GM21717 (cell line): ENCODE measurements at regions not wholly inside any gene's neighbourhood (a gene's known extent, or its start where the extent isn't known, plus 50 kb on each side); places are given as distances from the start of the nearest gene placed in this dataset.
"Not testable (repeated sequence)": the region's sequence is repeated elsewhere in the genome, so short reads cannot be mapped to it uniquely, and the experiment has no call there.

Experiments
- ATAC-seq: cut with Tn5 transposase; IDR thresholded peaks from one replicate; pipeline ENCODE4 v1.9.1; 2021; ENCODE audit warnings: mild to moderate bottlenecking, moderate library complexity; ENCODE audit not compliant: unreplicated experiment

DNA sequence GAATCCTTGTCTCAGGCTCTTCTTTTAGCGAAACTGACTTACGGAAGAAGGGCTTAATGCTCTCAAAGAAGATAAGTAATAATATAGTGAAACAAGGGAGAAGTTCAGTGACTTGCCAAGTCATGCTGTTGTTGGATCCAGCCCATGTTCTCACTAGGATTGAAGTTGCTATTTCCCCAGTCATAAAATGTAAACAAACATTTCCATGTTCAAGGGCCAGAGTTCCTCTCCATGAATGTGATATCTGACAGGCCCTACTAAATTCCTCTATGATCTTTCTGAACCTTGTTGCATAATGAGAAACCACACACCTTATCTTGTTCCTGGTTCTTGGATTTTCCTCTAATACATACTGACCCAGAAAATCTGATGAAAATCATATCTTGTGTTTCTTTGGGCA is 876.5 kb upstream of the B3GALT2 start:
- ATAC-seq: no peak

GRCh38 chr1:194062526-194062925 is 876.1 kb upstream of the B3GALT2 start:
- ATAC-seq: no peak

DNA sequence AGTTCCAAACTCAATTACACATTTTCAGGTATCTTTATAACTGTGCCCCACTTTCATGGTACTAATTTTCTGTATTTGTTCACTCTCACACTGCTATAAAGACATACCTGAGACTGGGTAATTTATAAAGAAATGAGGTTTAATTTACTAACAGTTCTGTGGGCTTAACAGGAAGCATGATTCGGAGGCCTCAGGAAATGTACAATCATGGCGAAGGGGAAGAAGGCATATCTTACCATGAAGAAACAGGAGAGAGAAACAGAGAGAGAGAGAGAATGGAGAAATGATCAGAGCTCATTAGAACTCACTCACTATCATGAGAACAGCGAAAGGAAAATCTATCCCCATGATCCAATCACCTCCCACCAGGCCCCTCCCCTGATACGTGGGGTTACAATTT is 874.1 kb upstream of the B3GALT2 start:
- no peak for ATAC-seq

GRCh38 chr1:194058268-194058667 is 871.9 kb upstream of the B3GALT2 start:
- not testable (repeated sequence) for ATAC-seq

DNA sequence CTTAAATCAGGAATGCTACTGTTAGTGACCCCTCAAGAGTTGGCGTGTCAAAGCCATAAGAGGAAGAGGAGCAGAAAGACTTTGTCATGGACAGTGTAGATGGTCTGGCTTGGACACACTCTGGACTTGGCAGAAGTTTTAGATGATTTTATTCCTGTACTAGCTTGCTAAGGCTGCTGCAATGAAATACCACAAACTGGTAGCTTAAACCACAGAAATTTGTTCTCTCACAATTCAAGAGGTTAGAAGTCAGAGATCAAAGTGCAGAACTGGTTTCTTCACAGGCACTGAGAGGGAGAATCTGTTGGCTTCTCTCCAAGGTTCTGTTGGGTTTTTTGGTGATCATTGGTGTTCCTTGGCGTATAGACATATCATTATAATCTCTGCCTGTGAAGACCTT is 869.8 kb upstream of the B3GALT2 start:
- ATAC-seq: no peak

DNA sequence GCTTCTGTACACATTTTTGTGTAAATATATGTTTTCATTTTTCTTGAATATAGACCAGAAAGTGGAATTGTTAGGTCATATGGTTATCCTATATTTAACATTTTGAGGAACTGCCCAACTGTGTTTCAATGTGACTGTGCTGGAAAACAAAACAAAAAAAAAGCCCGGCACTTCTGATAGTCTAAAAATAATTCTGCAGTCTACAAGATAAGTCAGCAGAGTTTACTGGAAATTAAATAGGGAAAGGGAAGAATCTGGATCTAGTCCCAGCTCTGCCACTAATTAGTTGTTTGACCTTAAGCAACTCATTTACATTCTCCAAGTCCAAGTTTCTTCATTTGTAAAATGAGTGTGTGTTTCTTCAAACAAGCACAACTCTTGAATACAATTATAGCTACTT is 869.1 kb upstream of the B3GALT2 start:
- ATAC-seq: no peak

DNA sequence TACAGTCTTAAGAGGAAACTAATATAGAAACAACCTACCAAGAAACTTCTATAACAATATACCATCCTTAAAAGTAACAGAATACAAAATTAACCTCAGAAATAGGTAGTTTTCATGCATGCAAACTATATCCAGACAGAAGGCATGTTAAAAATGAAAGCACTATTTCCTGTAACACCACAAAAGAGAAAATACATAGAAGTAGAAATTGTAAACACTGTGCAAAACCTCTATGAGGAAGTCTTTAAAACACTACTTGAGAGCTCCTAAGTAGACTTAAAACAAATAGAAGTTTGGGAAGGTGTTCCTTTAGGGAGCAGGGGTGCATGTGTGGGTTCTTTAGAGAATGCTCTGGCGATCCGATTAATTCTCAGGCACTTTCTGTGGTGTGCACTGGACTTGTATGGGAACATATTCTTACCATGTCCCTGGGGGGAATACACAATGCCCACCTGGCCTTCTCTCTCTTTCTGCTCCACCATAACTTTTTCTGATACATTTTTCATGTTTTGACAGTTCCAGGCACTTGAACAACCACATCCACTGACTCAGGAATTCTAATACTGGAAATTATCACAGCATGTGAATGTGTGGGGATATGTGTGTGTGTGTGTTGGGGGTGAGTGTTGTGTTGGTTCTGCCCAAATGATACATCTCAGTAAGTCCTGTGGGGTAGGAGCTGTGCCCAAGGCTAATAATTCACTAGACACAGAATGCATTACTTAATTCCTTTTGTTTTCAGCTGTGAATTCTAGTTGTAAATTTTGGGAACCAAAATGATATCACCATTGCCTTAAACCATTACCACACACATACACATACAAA is 866.3 kb upstream of the B3GALT2 start:
- ATAC-seq: peak; percentile 67

DNA sequence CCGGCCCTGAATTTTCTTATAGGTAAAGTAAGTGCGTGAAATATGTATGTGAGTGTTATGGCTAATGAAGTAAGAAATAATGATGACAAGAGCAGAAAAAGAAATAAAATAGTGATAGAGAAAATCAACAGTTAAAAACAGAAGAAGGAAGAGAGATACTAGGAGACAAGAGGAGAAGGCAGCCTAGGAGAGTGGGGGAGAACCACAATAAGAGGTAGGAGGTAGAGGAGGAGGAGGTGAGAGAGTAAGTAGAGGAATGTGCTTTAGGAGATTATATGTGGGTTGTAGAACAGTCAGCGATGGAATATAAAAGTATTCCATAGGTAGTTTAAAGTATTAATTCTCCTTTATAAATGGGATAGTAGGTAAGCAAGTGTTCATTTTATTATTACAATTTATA is 861.5 kb upstream of the B3GALT2 start:
- ATAC-seq: no peak

DNA sequence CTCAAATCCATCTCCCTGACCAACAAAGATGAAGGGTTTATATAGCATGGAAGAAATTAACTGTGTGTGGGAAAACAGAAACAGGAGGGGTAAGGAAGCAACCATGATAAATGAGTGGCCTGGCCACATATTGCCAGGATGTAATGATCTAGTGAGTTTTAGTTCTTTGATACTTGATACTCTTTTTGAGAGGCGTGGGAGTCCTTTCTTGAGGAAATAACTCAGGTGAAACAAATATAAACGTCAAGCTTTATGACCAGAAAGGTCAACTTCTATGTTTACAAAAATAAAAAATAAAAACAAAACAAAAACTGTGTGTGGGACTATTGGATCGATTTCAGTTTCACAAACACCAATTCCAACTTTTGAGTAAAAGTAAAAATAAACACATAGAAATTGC is 860.8 kb upstream of the B3GALT2 start:
- no peak for ATAC-seq

GRCh38 chr1:194045416-194045815 is 859.0 kb upstream of the B3GALT2 start:
- no peak for ATAC-seq

DNA sequence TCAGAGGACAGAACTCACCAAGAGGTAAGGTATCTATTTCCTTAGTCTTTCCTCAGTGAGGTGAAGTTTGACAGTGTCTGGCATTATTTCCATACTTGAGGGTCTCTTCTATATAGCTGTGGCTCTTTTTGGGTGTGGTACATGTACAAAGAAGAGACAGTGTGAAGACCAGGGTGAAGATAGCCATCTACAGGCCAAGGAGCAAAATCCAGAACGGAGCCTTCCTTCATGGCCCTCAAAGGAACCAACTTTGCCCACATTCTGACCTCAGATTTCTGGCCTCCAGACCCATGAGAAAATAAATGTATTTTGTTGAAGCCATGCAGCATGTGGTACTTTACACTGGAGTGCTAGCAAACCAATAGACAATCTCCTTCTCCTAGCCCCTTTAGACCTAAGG is 858.5 kb upstream of the B3GALT2 start:
- ATAC-seq: no peak

- no peak for ATAC-seq
Measured at GRCh38 chr1:194043984-194044755, 857.8 kb upstream of the B3GALT2 start.

DNA sequence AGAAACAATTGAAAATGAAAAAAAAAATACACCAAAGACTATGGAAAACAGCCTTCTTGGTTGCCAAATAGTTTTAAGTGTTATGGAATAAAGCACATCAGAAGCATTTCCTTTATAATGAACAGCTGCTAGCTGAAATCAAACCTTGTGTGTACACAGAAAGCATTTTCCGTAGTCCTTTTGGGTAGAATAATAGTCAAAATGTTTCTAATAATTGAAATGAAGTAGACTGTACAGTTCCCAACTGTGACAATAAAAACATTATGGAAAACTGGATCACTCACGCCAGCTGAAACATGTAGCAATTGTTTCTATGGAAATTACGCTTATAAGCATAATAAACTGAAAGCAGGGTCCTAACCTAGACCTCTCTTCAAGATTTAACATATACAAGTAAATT is 856.3 kb upstream of the B3GALT2 start:
- ATAC-seq: no peak

DNA sequence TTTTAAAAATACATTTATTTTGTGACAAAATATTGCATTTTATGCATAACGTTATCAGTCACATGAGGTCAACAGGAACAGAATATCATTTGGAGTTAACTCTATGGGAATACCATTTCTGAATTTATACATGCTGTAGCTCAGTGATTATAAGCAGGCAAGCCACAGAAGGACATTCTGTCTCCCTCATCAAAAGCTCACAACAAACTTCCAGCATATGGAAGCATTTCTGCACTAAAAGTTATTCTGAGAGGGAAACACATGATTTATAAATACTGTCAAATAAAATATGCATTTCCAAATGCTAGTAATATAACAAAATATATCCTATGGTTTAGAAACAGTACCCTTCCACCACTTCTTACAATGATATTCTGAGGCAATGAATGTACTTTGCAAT is 854.1 kb upstream of the B3GALT2 start:
- ATAC-seq: no peak

GRCh38 chr1:194039578-194039977 is 853.2 kb upstream of the B3GALT2 start:
- ATAC-seq: no peak

GRCh38 chr1:194033646-194034045 is 847.2 kb upstream of the B3GALT2 start:
- no peak for ATAC-seq

DNA sequence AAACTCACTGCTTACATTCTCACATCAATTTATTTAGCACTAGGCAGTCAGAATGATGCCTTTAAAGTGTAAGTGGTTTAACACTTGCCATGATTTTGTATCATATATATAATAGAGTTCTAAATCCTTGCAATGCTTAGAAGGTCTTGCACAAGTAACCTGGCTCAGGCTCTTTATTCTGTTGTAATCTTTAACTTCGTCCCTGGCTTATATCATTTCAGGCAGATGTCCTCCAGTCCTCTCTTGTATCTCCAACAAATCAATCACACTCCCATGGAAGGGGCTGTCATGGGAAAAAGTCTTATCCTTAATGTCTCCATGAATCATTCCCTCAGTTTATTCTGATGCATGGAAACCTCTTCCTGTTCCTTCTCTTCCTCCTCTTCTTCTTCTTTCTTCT is 841.6 kb upstream of the B3GALT2 start:
- no peak for ATAC-seq

DNA sequence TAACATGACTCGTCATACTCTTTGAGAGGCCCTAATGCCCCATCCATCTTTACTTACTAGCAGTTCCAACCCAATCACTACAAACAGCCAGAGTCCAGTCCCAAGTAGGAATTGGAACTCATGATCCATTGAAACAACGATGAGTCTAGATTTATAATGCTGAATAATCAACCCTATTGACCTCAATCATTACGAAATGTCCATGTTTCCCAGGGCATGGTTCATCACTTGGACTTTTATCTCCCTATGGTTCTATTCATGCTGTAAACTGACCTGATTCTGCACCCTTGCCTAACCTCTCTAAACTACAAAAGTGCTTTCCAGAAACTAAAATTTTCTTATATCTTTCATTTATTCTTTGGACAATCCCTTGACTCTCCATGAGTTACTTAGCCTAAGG is 840.0 kb upstream of the B3GALT2 start:
- ATAC-seq: no peak

- no peak for ATAC-seq
Measured at GRCh38 chr1:194024659-194025058, 838.2 kb upstream of the B3GALT2 start.

DNA sequence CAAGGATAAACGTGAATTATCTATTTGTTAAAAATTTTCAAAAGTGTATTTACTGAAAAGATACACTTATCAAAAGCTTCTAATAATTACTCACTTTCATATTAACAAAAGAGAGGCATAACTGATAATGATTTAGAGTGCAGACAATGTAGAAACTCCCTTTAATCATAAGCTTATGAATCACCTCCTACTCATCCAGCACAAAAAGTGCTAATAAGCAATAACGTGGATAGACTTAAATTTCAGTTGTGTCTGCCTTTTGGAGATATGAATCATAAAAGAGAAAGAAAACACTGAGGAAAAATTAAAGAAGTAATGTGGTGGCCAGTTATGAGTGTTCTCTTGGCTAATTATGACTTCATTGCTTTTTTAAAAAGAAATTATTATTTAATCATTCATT is 827.6 kb upstream of the B3GALT2 start:
- no peak for ATAC-seq

GRCh38 chr1:194013561-194013960 is 827.1 kb upstream of the B3GALT2 start:
- no peak for ATAC-seq

GRCh38 chr1:194004146-194004545 is 817.7 kb upstream of the B3GALT2 start:
- no peak for ATAC-seq
